Ovary (tissue), 3 donors: ENCODE measurements at regions not wholly inside any gene's neighbourhood (a gene's known extent, or its start where the extent isn't known, plus 50 kb on each side); places are given as distances from the start of the nearest gene placed in this dataset.

Source experiments
- CTCF ChIP-seq, 3 donors: fragments of 450-650 bp in 2 of 3; fragments of 200-600 bp in 1 of 3; IDR thresholded peaks; one replicate each; pipeline versions ENCODE4 v1.5.1 to v1.8.0; 2016 to 2022; ENCODE audit warnings: antibody characterized with exemption in 3 of 3, mild to moderate bottlenecking in 1 of 3
- POLR2A ChIP-seq: fragments of 450-650 bp; IDR thresholded peaks from one replicate; pipeline ENCODE4 v1.6.1; 2017; ENCODE audit warnings: antibody characterized with exemption, mild to moderate bottlenecking, moderate library complexity
- donor health status: DM: no; HTN: no; CAD: no.

GRCh38 chr1:47684518-47684917 lies 246.7 kb downstream of the FOXD2 start:
- TF ChIP-seq CTCF (IDR thresholded peaks at IDR 0.05) (no peak), POLR2A (no peak)
